Upper lobe of right lung (tissue), 1 donor: ENCODE measurements at regions not wholly inside any gene's neighbourhood (a gene's known extent, or its start where the extent isn't known, plus 50 kb on each side); places are given as distances from the start of the nearest gene placed in this dataset.

Source experiments
- ATAC-seq: fragments of 200-7000 bp; cut with Tn5 transposase; one replicate; pipeline ENCODE4 v1.9.1; 2020; ENCODE audit warnings: mild to moderate bottlenecking, moderate library complexity
- DNase-seq: peaks from one replicate; pipeline ENCODE4 v3.0.0-alpha.2; 2020
- H3K27ac ChIP-seq: fragments of 200-600 bp; one replicate; pipeline ENCODE4 v1.8.0; 2022
- H3K27me3 ChIP-seq: fragments of 200-600 bp; one replicate; pipeline ENCODE4 v1.8.0; 2022; ENCODE audit warnings: mild to moderate bottlenecking
- H3K36me3 ChIP-seq: fragments of 200-600 bp; one replicate; pipeline ENCODE4 v1.8.0; 2022
- H3K4me1 ChIP-seq: fragments of 200-600 bp; one replicate; pipeline ENCODE4 v1.8.0; 2022
- H3K4me3 ChIP-seq: fragments of 200-600 bp; one replicate; pipeline ENCODE4 v1.8.0; 2022; ENCODE audit warnings: mild to moderate bottlenecking
- H3K9me3 ChIP-seq: fragments of 200-600 bp; one replicate; pipeline ENCODE4 v1.8.0; 2022
- intact Hi-C: fragments of 100-400 bp; cut with DNase I; formaldehyde crosslinking; loops from one replicate; pipeline ENCODE4 v1.11.0; 2022
- TF ChIP-seq, protein P1 (sequence below): fragments of 200-600 bp; IDR thresholded peaks from one replicate; pipeline ENCODE4 v1.8.0; 2022; ENCODE audit warnings: antibody characterized with exemption
- donor health status: DM: no; HTN: yes; CAD: no; lungs with severe emphysema.

- TF ChIP-seq, protein P1, sequence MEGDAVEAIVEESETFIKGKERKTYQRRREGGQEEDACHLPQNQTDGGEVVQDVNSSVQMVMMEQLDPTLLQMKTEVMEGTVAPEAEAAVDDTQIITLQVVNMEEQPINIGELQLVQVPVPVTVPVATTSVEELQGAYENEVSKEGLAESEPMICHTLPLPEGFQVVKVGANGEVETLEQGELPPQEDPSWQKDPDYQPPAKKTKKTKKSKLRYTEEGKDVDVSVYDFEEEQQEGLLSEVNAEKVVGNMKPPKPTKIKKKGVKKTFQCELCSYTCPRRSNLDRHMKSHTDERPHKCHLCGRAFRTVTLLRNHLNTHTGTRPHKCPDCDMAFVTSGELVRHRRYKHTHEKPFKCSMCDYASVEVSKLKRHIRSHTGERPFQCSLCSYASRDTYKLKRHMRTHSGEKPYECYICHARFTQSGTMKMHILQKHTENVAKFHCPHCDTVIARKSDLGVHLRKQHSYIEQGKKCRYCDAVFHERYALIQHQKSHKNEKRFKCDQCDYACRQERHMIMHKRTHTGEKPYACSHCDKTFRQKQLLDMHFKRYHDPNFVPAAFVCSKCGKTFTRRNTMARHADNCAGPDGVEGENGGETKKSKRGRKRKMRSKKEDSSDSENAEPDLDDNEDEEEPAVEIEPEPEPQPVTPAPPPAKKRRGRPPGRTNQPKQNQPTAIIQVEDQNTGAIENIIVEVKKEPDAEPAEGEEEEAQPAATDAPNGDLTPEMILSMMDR, result no peak
- intact Hi-C loops, result no loop called here
- Histone ChIP-seq H3K27me3 (no peaks in the 10 kb centered on the region), H3K4me3 (no peak overlapping the region), H3K4me1 (no peaks in the 10 kb centered on the region), H3K27ac (no peak overlapping the region), H3K9me3 (no peaks in the 10 kb centered on the region), H3K36me3 (no peaks in the 10 kb centered on the region)
- ATAC-seq (no peak), DNase-seq (no peak)
Measured at GRCh38 chr5:10073441-10074104, 176.1 kb downstream of the ATPSCKMT start.

GRCh38 chr5:10069637-10070313 lies 179.9 kb downstream of the ATPSCKMT start:
- no peaks in the 10 kb centered on the region for H3K27me3 ChIP-seq
- TF ChIP-seq, protein P1, result no peak
- no peak for ATAC-seq
- no peaks in the 10 kb centered on the region for H3K9me3 ChIP-seq
- no peaks in the 10 kb centered on the region for H3K36me3 ChIP-seq
- intact Hi-C loops, result no loop called here
- H3K4me1 ChIP-seq, result no peaks in the 10 kb centered on the region
- DNase-seq, result no peak
- H3K4me3 ChIP-seq, result no peak overlapping the region
- H3K27ac ChIP-seq, result no peak overlapping the region

GRCh38 chr5:10065428-10066000 lies 184.2 kb downstream of the ATPSCKMT start:
- DNase-seq, result no peak

GRCh38 chr5:10064546-10065195 lies 185.0 kb downstream of the ATPSCKMT start:
- TF ChIP-seq, protein P1, result no peak
- no peaks in the 10 kb centered on the region for H3K9me3 ChIP-seq
- H3K4me1 ChIP-seq, result no peaks in the 10 kb centered on the region
- H3K36me3 ChIP-seq, result no peaks in the 10 kb centered on the region
- no peak overlapping the region for H3K27ac ChIP-seq
- ATAC-seq (no peak), DNase-seq (no peak)
- H3K4me3 ChIP-seq, result no peak overlapping the region
- no peaks in the 10 kb centered on the region for H3K27me3 ChIP-seq
- intact Hi-C loops, result no loop called here

More at GRCh38 chr5:10065428-10066000, 184.2 kb downstream of the ATPSCKMT start:
- Histone ChIP-seq H3K4me3 (no peak overlapping the region), H3K36me3 (no peaks in the 10 kb centered on the region), H3K27ac (no peak overlapping the region), H3K27me3 (no peaks in the 10 kb centered on the region), H3K9me3 (no peaks in the 10 kb centered on the region), H3K4me1 (no peaks in the 10 kb centered on the region)
- ATAC-seq, result no peak
- intact Hi-C loops, result no loop called here
- TF ChIP-seq, protein P1, result no peak

DNA sequence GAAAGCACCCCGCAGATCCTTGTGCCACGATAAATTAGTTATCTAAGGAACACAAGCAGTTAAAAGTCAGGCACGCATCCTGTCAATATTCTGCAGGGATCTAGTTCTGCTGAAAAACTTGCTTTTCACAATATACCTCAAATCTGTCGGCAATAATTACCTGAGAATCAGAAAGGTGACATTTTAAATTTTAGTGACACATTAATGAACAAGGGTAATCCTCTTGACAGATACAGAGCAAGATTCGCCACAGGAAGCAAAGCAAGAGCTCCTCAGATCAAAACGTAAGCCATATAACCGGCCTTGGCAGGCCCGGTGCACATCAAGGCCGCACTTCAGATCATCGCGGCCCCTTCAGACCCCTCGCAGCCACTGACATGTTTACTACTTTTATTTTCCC lies 185.7 kb downstream of the ATPSCKMT start:
- intact Hi-C loops, result no loop called here
- TF ChIP-seq, protein P1, result no peak
- no peak for DNase-seq
- Histone ChIP-seq H3K4me1 (no peaks in the 10 kb centered on the region), H3K4me3 (no peak overlapping the region), H3K36me3 (no peaks in the 10 kb centered on the region), H3K27ac (no peak overlapping the region), H3K9me3 (no peaks in the 10 kb centered on the region), H3K27me3 (no peaks in the 10 kb centered on the region)
- no peak for ATAC-seq
